ENCODE measurements at regions not wholly inside any gene's neighbourhood (a gene's known extent, or its start where the extent isn't known, plus 50 kb on each side); places are given as distances from the start of the nearest gene placed in this dataset.

DNA sequence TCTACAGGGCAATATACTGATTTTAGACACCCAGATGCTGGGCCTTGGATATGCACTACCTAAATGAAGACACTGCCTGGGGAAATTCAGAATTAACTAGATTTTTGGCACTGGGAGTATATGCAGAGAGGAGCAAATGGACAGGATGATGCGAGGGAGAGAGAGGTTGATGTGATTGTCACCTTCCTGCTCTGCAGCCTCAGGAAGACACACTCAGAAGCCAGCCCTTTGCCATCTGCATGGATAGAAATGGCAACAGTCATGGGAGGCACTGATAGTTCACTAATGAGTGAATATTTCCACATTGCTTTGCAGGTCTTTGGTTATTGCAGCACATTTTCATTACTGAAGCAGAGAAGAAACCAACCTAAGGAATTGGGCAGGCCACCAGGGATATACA is 397.2 kb upstream of the NFE2L3 start:
- TF ChIP-seq POLR2AphosphoS5 (IDR thresholded peaks at IDR 0.05; ENCODE audit: low read depth, low read length) (no peak), POLR2A (IDR thresholded peaks at IDR 0.05; ENCODE audit: low read depth, low read length) (no peak)
